Neuronal stem cell (in vitro differentiated cells): ENCODE measurements at regions not wholly inside any gene's neighbourhood (a gene's known extent, or its start where the extent isn't known, plus 50 kb on each side); places are given as distances from the start of the nearest gene placed in this dataset.

Source experiments
- DNase-seq: peaks from one replicate; pipeline ENCODE4 v3.0.0-alpha.2; 2013; ENCODE audit warnings: low spot score
- H2AFZ ChIP-seq: one replicate; pipeline ENCODE4 v1.6.1; 2013; ENCODE audit warnings: mild to moderate bottlenecking, low read length, inconsistent platforms
- H2AK5ac ChIP-seq: 2 replicates; pipeline ENCODE4 v1.6.1; 2013; ENCODE audit warnings: low read depth, mild to moderate bottlenecking, inconsistent platforms, low read length, moderate library complexity, mixed read lengths
- H2BK120ac ChIP-seq: 2 replicates; pipeline ENCODE4 v1.6.1; 2013; ENCODE audit warnings: low read depth, mild to moderate bottlenecking, inconsistent platforms, low read length, moderate library complexity, mixed read lengths
- H2BK12ac ChIP-seq: one replicate; pipeline ENCODE4 v1.6.1; 2013; ENCODE audit warnings: low read length, inconsistent platforms
- H2BK15ac ChIP-seq: 2 replicates; pipeline ENCODE4 v1.6.1; 2013; ENCODE audit warnings: mild to moderate bottlenecking, low read length, inconsistent platforms, mixed read lengths
- H2BK5ac ChIP-seq: one replicate; pipeline ENCODE4 v1.6.1; 2013; ENCODE audit warnings: inconsistent platforms, mild to moderate bottlenecking, low read length, moderate library complexity
- H3K14ac ChIP-seq: one replicate; pipeline ENCODE4 v1.6.1; 2013; ENCODE audit warnings: low read length, inconsistent platforms
- H3K18ac ChIP-seq: 2 replicates; pipeline ENCODE4 v1.6.1; 2013; ENCODE audit warnings: low read length, inconsistent platforms
- H3K23ac ChIP-seq: 2 replicates; pipeline ENCODE4 v1.6.1; 2013; ENCODE audit warnings: low read depth, mild to moderate bottlenecking, mixed read lengths, low read length, inconsistent platforms; ENCODE audit not compliant: poor library complexity
- H3K27ac ChIP-seq: replicated peaks from 3 replicates; pipeline ENCODE4 v1.5.1; 2013; ENCODE audit warnings: low read length, inconsistent platforms
- H3K27me3 ChIP-seq, 3 experiments: 2 replicates each; pipeline ENCODE4 v1.6.1; 2013; ENCODE audit warnings: low read length in 3 of 3, mild to moderate bottlenecking in 2 of 3, inconsistent platforms in 1 of 3, low read depth in 1 of 3, mixed read lengths in 1 of 3, moderate library complexity in 1 of 3; ENCODE audit not compliant: control insufficient read depth in 3 of 3, insufficient read depth in 3 of 3
- H3K36me3 ChIP-seq, 2 donors: replicated peaks in 1 of 2; 2 replicates each; pipeline ENCODE4 v1.6.1; 2013; ENCODE audit warnings: low read length in 2 of 2; ENCODE audit not compliant: control insufficient read depth in 2 of 2, insufficient read depth in 2 of 2
- H3K4ac ChIP-seq: 2 replicates; pipeline ENCODE4 v1.6.1; 2013; ENCODE audit warnings: inconsistent platforms, mild to moderate bottlenecking, low read length, moderate library complexity
- H3K4me1 ChIP-seq, 2 donors: 1 replicate in 1 of 2; 2 replicates in 1 of 2; pipeline ENCODE4 v1.6.1; 2013; ENCODE audit warnings: low read length in 2 of 2, low read depth in 1 of 2; ENCODE audit not compliant: control insufficient read depth in 2 of 2, insufficient read depth in 1 of 2
- H3K4me2 ChIP-seq: one replicate; pipeline ENCODE4 v1.6.1; 2013; ENCODE audit warnings: mild to moderate bottlenecking, low read length, inconsistent platforms; ENCODE audit not compliant: insufficient read depth, poor library complexity, severe bottlenecking
- H3K4me3 ChIP-seq, 2 donors: 2 replicates each; pipeline ENCODE4 v1.5.1; 2013; ENCODE audit warnings: low read length in 2 of 2, mild to moderate bottlenecking in 2 of 2, inconsistent platforms in 1 of 2, moderate library complexity in 1 of 2
- H3K79me1 ChIP-seq: one replicate; pipeline ENCODE4 v1.6.1; 2013; ENCODE audit warnings: low read depth, mild to moderate bottlenecking, inconsistent platforms, low read length, moderate library complexity
- H3K9ac ChIP-seq: one replicate; pipeline ENCODE4 v1.6.1; 2013; ENCODE audit warnings: mild to moderate bottlenecking, low read depth, low read length, inconsistent platforms; ENCODE audit not compliant: poor library complexity
- H3K9me3 ChIP-seq, 2 donors: replicated peaks in 1 of 2; 2 replicates each; pipeline versions ENCODE3 to v1.6.1; 2013; ENCODE audit warnings: low read length in 2 of 2, mild to moderate bottlenecking in 2 of 2, inconsistent platforms in 1 of 2, low read depth in 1 of 2, mixed read lengths in 1 of 2, moderate library complexity in 1 of 2; ENCODE audit not compliant: control insufficient read depth in 2 of 2, insufficient read depth in 1 of 2
- H4K8ac ChIP-seq: one replicate; pipeline ENCODE4 v1.6.1; 2013; ENCODE audit warnings: low read depth, mild to moderate bottlenecking, inconsistent platforms, low read length, moderate library complexity
- H4K91ac ChIP-seq: one replicate; pipeline ENCODE4 v1.6.1; 2013; ENCODE audit warnings: low read length, low read depth, mild to moderate bottlenecking, inconsistent platforms; ENCODE audit not compliant: poor library complexity
- WGBS, 2 donors: extraction: QIAGEN DNeasy Blood & Tissue Kit; methylation state at CpG; one replicate each; pipeline ENCODE4 v1.1.7; 2013; ENCODE audit warnings: missing lambda C conversion rate in 2 of 2, mixed read lengths in 1 of 2; ENCODE audit not compliant: insufficient read length in 2 of 2, insufficient replicate concordance in 1 of 2; ENCODE audit errors: extremely low coverage in 2 of 2; 5-methylcytosine and 5-hydroxymethylcytosine counted together

GRCh38 chr10:130915065-130915464 is 396.5 kb downstream of the TCERG1L start:
- no peak overlapping the region for H3K9ac ChIP-seq
- H3K18ac ChIP-seq = peak overlapping the region; percentile 69
- no peak overlapping the region for H4K8ac ChIP-seq
- no peak overlapping the region for H3K23ac ChIP-seq
- no peak overlapping the region for H3K4ac ChIP-seq
- H3K4me2 ChIP-seq = no peak overlapping the region
- no peak for DNase-seq
- no CpG with 5 or more reads among the region's 6 CpGs for WGBS, 2 donors
- no peak overlapping the region for H4K91ac ChIP-seq
- H3K36me3 ChIP-seq = no peaks in the 10 kb centered on the region
- no peak overlapping the region for H2BK120ac ChIP-seq
- peaks cover 0 to 17% of the 10 kb centered on the region in 2 donors for H3K4me1 ChIP-seq
- no peak overlapping the region for H3K14ac ChIP-seq
- H3K79me1 ChIP-seq = no peaks in the 10 kb centered on the region
- H2AFZ ChIP-seq = no peak overlapping the region
- no peak overlapping the region for H2BK15ac ChIP-seq
- no peak overlapping the region for H2BK5ac ChIP-seq
- H3K27ac ChIP-seq = no peak overlapping the region
- no peaks in the 10 kb centered on the region for H3K27me3 ChIP-seq
- no peak overlapping the region for H2BK12ac ChIP-seq
- no peak overlapping the region for H3K4me3 ChIP-seq
- H2AK5ac ChIP-seq = no peak overlapping the region
- H3K9me3 ChIP-seq = peaks cover 0 to 1% of the 10 kb centered on the region in 2 donors

- DNase-seq = no peak
- Histone ChIP-seq H3K79me1 (no peaks in the 10 kb centered on the region), H3K4me2 (no peak overlapping the region), H3K27me3 (peaks cover 0 to 3% (median 0%) of the 10 kb centered on the region in 3 experiments), H3K4me1 (no peaks in the 10 kb centered on the region), H2BK15ac (no peak overlapping the region), H4K8ac (no peak overlapping the region), H2AK5ac (no peak overlapping the region), H2BK120ac (no peak overlapping the region), H2BK12ac (no peak overlapping the region), H3K9me3 (peaks cover 0 to 6% of the 10 kb centered on the region in 2 donors), H3K36me3 (no peaks in the 10 kb centered on the region), H3K27ac (no peak overlapping the region), H3K23ac (no peak overlapping the region), H2BK5ac (no peak overlapping the region), H3K18ac (no peak overlapping the region), H3K4me3 (no peak overlapping the region), H3K14ac (no peak overlapping the region), H4K91ac (no peak overlapping the region), H2AFZ (no peak overlapping the region), H3K4ac (no peak overlapping the region), H3K9ac (no peak overlapping the region)
- no CpG with 5 or more reads among the region's 4 CpGs for WGBS, 2 donors
These were observed 390.1 kb downstream of the TCERG1L start for GRCh38 chr10:130921461-130921860.

- no peak overlapping the region for H3K9ac ChIP-seq
- no peak overlapping the region for H2BK120ac ChIP-seq
- no peak overlapping the region for H3K18ac ChIP-seq
- no peak overlapping the region for H2AFZ ChIP-seq
- WGBS, 2 donors = no CpG with 5 or more reads among the region's 8 CpGs
- H3K27me3 ChIP-seq = peaks cover 0 to 3% (median 0%) of the 10 kb centered on the region in 3 experiments
- H3K36me3 ChIP-seq = no peaks in the 10 kb centered on the region
- H2AK5ac ChIP-seq = no peak overlapping the region
- no peak overlapping the region for H3K4ac ChIP-seq
- no peak overlapping the region for H4K8ac ChIP-seq
- no peak overlapping the region for H2BK12ac ChIP-seq
- H3K14ac ChIP-seq = no peak overlapping the region
- H2BK5ac ChIP-seq = no peak overlapping the region
- no peak overlapping the region for H3K4me2 ChIP-seq
- no peak overlapping the region for H4K91ac ChIP-seq
- DNase-seq = no peak
- H3K9me3 ChIP-seq = peaks cover 0 to 6% of the 10 kb centered on the region in 2 donors
- H2BK15ac ChIP-seq = no peak overlapping the region
- H3K23ac ChIP-seq = no peak overlapping the region
- H3K4me1 ChIP-seq = no peaks in the 10 kb centered on the region
- H3K27ac ChIP-seq = no peak overlapping the region
- H3K4me3 ChIP-seq = no peak overlapping the region
- no peaks in the 10 kb centered on the region for H3K79me1 ChIP-seq
These were observed 389.5 kb downstream of the TCERG1L start for GRCh38 chr10:130921911-130922440.

- H2BK120ac ChIP-seq = no peak overlapping the region
- H3K27ac ChIP-seq = no peak overlapping the region
- no peak overlapping the region for H2BK15ac ChIP-seq
- H2AFZ ChIP-seq = no peak overlapping the region
- WGBS, 2 donors = no CpG with 5 or more reads among the region's 5 CpGs
- H3K9ac ChIP-seq = no peak overlapping the region
- no peak overlapping the region for H3K4ac ChIP-seq
- H3K4me1 ChIP-seq = no peaks in the 10 kb centered on the region
- no peak overlapping the region for H2BK5ac ChIP-seq
- peaks cover 0 to 3% (median 0%) of the 10 kb centered on the region in 3 experiments for H3K27me3 ChIP-seq
- peaks cover 0 to 6% of the 10 kb centered on the region in 2 donors for H3K9me3 ChIP-seq
- H3K4me2 ChIP-seq = no peak overlapping the region
- H3K4me3 ChIP-seq = no peak overlapping the region
- no peak overlapping the region for H2BK12ac ChIP-seq
- H4K8ac ChIP-seq = no peak overlapping the region
- H4K91ac ChIP-seq = no peak overlapping the region
- H3K14ac ChIP-seq = no peak overlapping the region
- H2AK5ac ChIP-seq = no peak overlapping the region
- no peak overlapping the region for H3K23ac ChIP-seq
- DNase-seq = no peak
- H3K36me3 ChIP-seq = no peaks in the 10 kb centered on the region
- H3K18ac ChIP-seq = no peak overlapping the region
- H3K79me1 ChIP-seq = no peaks in the 10 kb centered on the region
These were observed 387.9 kb downstream of the TCERG1L start for GRCh38 chr10:130923596-130923995.
